WTC11 (cell line): ENCODE measurements at regions not wholly inside any gene's neighbourhood (a gene's known extent, or its start where the extent isn't known, plus 50 kb on each side); places are given as distances from the start of the nearest gene placed in this dataset.

Experiments used
- E2F4 ChIP-seq: sonication (generic); formaldehyde crosslinking; IDR thresholded peaks from 2 replicates; pipeline ENCODE4 v1.8.1; 2022; ENCODE audit warnings: low read depth, mild to moderate bottlenecking, moderate library complexity, missing genetic modification reagents, borderline replicate concordance
- ETV6 ChIP-seq: sonication (generic); formaldehyde crosslinking; IDR thresholded peaks from 2 replicates; pipeline ENCODE4 v1.8.1; 2022; ENCODE audit warnings: mild to moderate bottlenecking, missing genetic modification reagents
- JUN ChIP-seq: sonication (generic); formaldehyde crosslinking; IDR thresholded peaks from 2 replicates; pipeline ENCODE4 v1.8.0; 2023; ENCODE audit warnings: mild to moderate bottlenecking, missing genetic modification reagents
- NR2C2 ChIP-seq: sonication (generic); formaldehyde crosslinking; IDR thresholded peaks from 2 replicates; pipeline ENCODE4 v1.8.0; 2022; ENCODE audit warnings: mild to moderate bottlenecking, missing genetic modification reagents
- TEAD4 ChIP-seq: sonication (generic); formaldehyde crosslinking; IDR thresholded peaks from 2 replicates; pipeline ENCODE4 v1.8.0; 2022; ENCODE audit warnings: mild to moderate bottlenecking, missing genetic modification reagents
- USF1 ChIP-seq: sonication (generic); formaldehyde crosslinking; IDR thresholded peaks from 2 replicates; pipeline ENCODE4 v1.8.0; 2022; ENCODE audit warnings: mild to moderate bottlenecking, missing genetic modification reagents
- ZNF232 ChIP-seq: sonication (generic); formaldehyde crosslinking; IDR thresholded peaks from 2 replicates; pipeline ENCODE4 v1.8.0; 2022; ENCODE audit warnings: mild to moderate bottlenecking, missing genetic modification reagents
- TF ChIP-seq, protein P1 (sequence below): fragments of 200-600 bp; IDR thresholded peaks from 2 replicates; pipeline ENCODE4 v1.8.0; 2022; ENCODE audit warnings: antibody characterized with exemption

DNA sequence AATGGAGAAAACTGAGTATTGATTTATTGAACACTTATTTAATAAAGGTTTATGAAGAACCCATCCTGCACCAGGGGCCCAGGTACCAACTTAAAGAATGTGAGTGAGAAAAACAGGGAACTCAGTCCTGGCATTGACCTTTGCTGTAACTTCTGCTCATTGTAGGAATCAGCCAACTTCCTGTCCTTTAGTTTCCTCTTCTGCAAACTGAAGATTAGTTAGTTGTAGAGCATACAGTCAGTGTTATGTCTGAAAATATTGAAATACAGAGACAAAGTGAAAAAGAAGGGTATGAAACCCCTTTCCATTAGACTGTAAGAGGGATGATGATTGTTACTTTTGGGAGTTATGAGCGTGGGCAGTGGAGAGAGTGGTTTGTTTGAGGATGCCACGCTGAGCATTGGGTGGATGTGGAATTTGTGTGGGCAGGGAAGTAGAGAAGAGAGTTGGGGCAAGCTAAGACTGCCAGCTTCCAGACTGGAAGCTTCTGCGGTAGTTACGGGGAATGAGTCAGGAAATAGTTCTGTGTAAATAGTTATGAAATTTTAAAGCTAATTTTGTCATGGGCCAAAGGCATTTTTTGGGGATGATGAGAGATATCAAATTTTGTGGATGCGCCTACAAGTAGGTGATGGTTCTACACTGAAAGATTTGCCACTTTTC is 89.2 kb downstream of the GPR88 start:
- TF ChIP-seq TEAD4 (CRISPR knock-in tag) (no peak), ZNF232 (no peak), ETV6 (CRISPR knock-in tag) (no peak), NR2C2 (CRISPR knock-in tag) (no peak), E2F4 (CRISPR knock-in tag) (no peak), USF1 (CRISPR knock-in tag) (no peak), JUN (no peak)
- TF ChIP-seq, protein P1, sequence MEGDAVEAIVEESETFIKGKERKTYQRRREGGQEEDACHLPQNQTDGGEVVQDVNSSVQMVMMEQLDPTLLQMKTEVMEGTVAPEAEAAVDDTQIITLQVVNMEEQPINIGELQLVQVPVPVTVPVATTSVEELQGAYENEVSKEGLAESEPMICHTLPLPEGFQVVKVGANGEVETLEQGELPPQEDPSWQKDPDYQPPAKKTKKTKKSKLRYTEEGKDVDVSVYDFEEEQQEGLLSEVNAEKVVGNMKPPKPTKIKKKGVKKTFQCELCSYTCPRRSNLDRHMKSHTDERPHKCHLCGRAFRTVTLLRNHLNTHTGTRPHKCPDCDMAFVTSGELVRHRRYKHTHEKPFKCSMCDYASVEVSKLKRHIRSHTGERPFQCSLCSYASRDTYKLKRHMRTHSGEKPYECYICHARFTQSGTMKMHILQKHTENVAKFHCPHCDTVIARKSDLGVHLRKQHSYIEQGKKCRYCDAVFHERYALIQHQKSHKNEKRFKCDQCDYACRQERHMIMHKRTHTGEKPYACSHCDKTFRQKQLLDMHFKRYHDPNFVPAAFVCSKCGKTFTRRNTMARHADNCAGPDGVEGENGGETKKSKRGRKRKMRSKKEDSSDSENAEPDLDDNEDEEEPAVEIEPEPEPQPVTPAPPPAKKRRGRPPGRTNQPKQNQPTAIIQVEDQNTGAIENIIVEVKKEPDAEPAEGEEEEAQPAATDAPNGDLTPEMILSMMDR: no peak
